Loucy (cell line): ENCODE measurements at regions not wholly inside any gene's neighbourhood (a gene's known extent, or its start where the extent isn't known, plus 50 kb on each side); places are given as distances from the start of the nearest gene placed in this dataset.
A peak's percentile ranks its signal among the peaks of the same experiment; 100 is the strongest.

ENCODE experiments used
- H2AFZ ChIP-seq: fragments of 200-600 bp; sonication (generic); 2 replicates; pipeline ENCODE4 v1.6.0; 2016; ENCODE audit warnings: antibody characterized with exemption, mild to moderate bottlenecking, low read length, moderate library complexity
- H3F3A ChIP-seq: fragments of 200-600 bp; 2 replicates; pipeline ENCODE4 v1.6.0; 2016; ENCODE audit warnings: antibody characterized with exemption, low read depth, mild to moderate bottlenecking
- H3K27me3 ChIP-seq: fragments of 200-600 bp; sonication (generic); 2 replicates; pipeline ENCODE4 v1.6.1; 2014; ENCODE audit warnings: low read length, mild to moderate bottlenecking; ENCODE audit not compliant: insufficient read depth, poor library complexity, severe bottlenecking
- H3K36me3 ChIP-seq: fragments of 200-600 bp; sonication (generic); 2 replicates; pipeline ENCODE4 v1.6.1; 2016; ENCODE audit warnings: low read length; ENCODE audit not compliant: insufficient read depth
- H3K4me1 ChIP-seq: fragments of 200-600 bp; sonication (generic); 2 replicates; pipeline ENCODE4 v1.5.1; 2014; ENCODE audit warnings: low read length, mild to moderate bottlenecking; ENCODE audit not compliant: insufficient read depth, poor library complexity, severe bottlenecking
- H3K4me2 ChIP-seq: fragments of 200-600 bp; sonication (generic); 2 replicates; pipeline ENCODE4 v1.6.0; 2014; ENCODE audit warnings: antibody characterized with exemption, low read length, low read depth, mild to moderate bottlenecking; ENCODE audit not compliant: poor library complexity, severe bottlenecking
- H3K4me3 ChIP-seq: fragments of 200-600 bp; sonication (generic); 2 replicates; pipeline ENCODE4 v1.5.1; 2014; ENCODE audit warnings: low read length, mild to moderate bottlenecking, mixed read lengths; ENCODE audit not compliant: poor library complexity, severe bottlenecking
- H3K79me2 ChIP-seq: fragments of 200-600 bp; sonication (generic); 2 replicates; pipeline ENCODE4 v1.6.1; 2014; ENCODE audit warnings: low read length; ENCODE audit not compliant: insufficient read depth
- H3K9ac ChIP-seq: fragments of 200-600 bp; sonication (generic); 2 replicates; pipeline ENCODE4 v1.6.0; 2014; ENCODE audit warnings: mild to moderate bottlenecking, low read depth, low read length, moderate library complexity; ENCODE audit not compliant: poor library complexity, severe bottlenecking
- H3K9me2 ChIP-seq: fragments of 200-600 bp; sonication (generic); replicated peaks from 2 replicates; pipeline ENCODE4 v1.6.1; 2016; ENCODE audit warnings: low read depth, low read length, mixed read lengths
- H3K9me3 ChIP-seq: fragments of 200-600 bp; sonication (generic); 2 replicates; pipeline ENCODE4 v1.6.1; 2014; ENCODE audit warnings: mild to moderate bottlenecking, antibody characterized with exemption, low read length, low read depth; ENCODE audit not compliant: insufficient read depth
- H4K20me1 ChIP-seq: fragments of 200-600 bp; sonication (generic); 2 replicates; pipeline ENCODE4 v1.6.0; 2014; ENCODE audit warnings: antibody characterized with exemption, low read length, mild to moderate bottlenecking; ENCODE audit not compliant: insufficient read depth, poor library complexity, severe bottlenecking
- CTCF ChIP-seq: fragments of 200-600 bp; sonication (generic); conservative IDR thresholded peaks from 2 replicates; pipeline ENCODE4 v1.5.1; 2014; ENCODE audit warnings: mild to moderate bottlenecking, antibody characterized with exemption, low read length
- EZH2phosphoT487 ChIP-seq: fragments of 200-600 bp; IDR thresholded peaks from 2 replicates; pipeline ENCODE4 v1.6.1; 2018; ENCODE audit warnings: antibody characterized with exemption, mild to moderate bottlenecking, moderate library complexity, borderline replicate concordance

GRCh38 chr2:60163691-60164090 lies 389.8 kb downstream of the BCL11A start:
- no peaks in the 10 kb centered on the region for H3K4me1 ChIP-seq
- H3K9me2 ChIP-seq, result no peaks in the 10 kb centered on the region
- no peaks in the 10 kb centered on the region for H3K79me2 ChIP-seq
- TF ChIP-seq EZH2phosphoT487 (no peak), CTCF (no peak)
- H3K36me3 ChIP-seq, result no peaks in the 10 kb centered on the region
- H3F3A ChIP-seq, result no peaks in the 10 kb centered on the region
- H3K4me3 ChIP-seq, result no peak overlapping the region
- no peaks in the 10 kb centered on the region for H4K20me1 ChIP-seq
- H3K9me3 ChIP-seq, result no peaks in the 10 kb centered on the region
- no peaks in the 10 kb centered on the region for H3K27me3 ChIP-seq
- H3K9ac ChIP-seq, result no peak overlapping the region
- H2AFZ ChIP-seq, result no peak overlapping the region
- no peak overlapping the region for H3K4me2 ChIP-seq

GRCh38 chr2:60159519-60159918 lies 393.9 kb downstream of the BCL11A start:
- H3K27me3 ChIP-seq, result no peaks in the 10 kb centered on the region
- no peaks in the 10 kb centered on the region for H3K79me2 ChIP-seq
- H4K20me1 ChIP-seq, result no peaks in the 10 kb centered on the region
- no peak overlapping the region for H3K9ac ChIP-seq
- no peaks in the 10 kb centered on the region for H3K4me1 ChIP-seq
- no peaks in the 10 kb centered on the region for H3K36me3 ChIP-seq
- no peak overlapping the region for H2AFZ ChIP-seq
- no peaks in the 10 kb centered on the region for H3K9me2 ChIP-seq
- H3K4me3 ChIP-seq, result no peak overlapping the region
- no peaks in the 10 kb centered on the region for H3F3A ChIP-seq
- peak overlapping the region; percentile 17 for H3K4me2 ChIP-seq
- H3K9me3 ChIP-seq, result no peaks in the 10 kb centered on the region
- TF ChIP-seq EZH2phosphoT487 (no peak), CTCF (no peak)

- Histone ChIP-seq H4K20me1 (no peaks in the 10 kb centered on the region), H3K9ac (no peak overlapping the region), H3F3A (no peaks in the 10 kb centered on the region), H3K36me3 (no peaks in the 10 kb centered on the region), H3K9me3 (no peaks in the 10 kb centered on the region), H3K4me3 (no peak overlapping the region), H2AFZ (no peak overlapping the region), H3K4me1 (no peaks in the 10 kb centered on the region), H3K4me2 (no peak overlapping the region), H3K79me2 (no peaks in the 10 kb centered on the region), H3K9me2 (no peaks in the 10 kb centered on the region), H3K27me3 (no peaks in the 10 kb centered on the region)
- TF ChIP-seq EZH2phosphoT487, result no peak
- TF ChIP-seq CTCF, result no peak
Measured at GRCh38 chr2:60158262-60158661, 395.2 kb downstream of the BCL11A start.
